ENCODE measurements at regions not wholly inside any gene's neighbourhood (a gene's known extent, or its start where the extent isn't known, plus 50 kb on each side); places are given as distances from the start of the nearest gene placed in this dataset.

DNA sequence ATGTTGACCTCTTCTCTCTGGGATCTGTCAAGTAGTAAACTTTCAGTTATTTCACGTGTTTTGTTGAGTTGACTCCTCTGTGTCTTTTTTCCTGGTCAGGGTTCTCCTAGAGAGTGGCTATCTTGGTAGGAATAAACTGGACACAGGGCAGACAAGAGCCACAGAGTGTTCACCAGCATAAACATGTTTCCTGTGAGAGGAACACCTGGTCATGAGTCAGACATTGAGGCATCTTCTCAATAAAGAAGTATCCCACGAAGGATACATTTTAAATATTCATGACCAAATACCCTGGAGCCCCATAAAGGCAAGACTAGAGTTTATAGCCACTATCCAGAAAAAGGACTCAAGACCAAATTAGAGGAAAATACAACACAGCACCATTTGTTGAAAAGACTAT is 269.7 kb upstream of the ZNF521 start:
- H3K4me3 ChIP-seq (ENCODE audit: low read length): no peak overlapping the region
- no peak for DNase-seq (ENCODE audit: low read depth)
- TF ChIP-seq, protein P1, sequence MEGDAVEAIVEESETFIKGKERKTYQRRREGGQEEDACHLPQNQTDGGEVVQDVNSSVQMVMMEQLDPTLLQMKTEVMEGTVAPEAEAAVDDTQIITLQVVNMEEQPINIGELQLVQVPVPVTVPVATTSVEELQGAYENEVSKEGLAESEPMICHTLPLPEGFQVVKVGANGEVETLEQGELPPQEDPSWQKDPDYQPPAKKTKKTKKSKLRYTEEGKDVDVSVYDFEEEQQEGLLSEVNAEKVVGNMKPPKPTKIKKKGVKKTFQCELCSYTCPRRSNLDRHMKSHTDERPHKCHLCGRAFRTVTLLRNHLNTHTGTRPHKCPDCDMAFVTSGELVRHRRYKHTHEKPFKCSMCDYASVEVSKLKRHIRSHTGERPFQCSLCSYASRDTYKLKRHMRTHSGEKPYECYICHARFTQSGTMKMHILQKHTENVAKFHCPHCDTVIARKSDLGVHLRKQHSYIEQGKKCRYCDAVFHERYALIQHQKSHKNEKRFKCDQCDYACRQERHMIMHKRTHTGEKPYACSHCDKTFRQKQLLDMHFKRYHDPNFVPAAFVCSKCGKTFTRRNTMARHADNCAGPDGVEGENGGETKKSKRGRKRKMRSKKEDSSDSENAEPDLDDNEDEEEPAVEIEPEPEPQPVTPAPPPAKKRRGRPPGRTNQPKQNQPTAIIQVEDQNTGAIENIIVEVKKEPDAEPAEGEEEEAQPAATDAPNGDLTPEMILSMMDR (conservative IDR thresholded peaks at IDR 0.05; ENCODE audit: low read length): no peak

DNA sequence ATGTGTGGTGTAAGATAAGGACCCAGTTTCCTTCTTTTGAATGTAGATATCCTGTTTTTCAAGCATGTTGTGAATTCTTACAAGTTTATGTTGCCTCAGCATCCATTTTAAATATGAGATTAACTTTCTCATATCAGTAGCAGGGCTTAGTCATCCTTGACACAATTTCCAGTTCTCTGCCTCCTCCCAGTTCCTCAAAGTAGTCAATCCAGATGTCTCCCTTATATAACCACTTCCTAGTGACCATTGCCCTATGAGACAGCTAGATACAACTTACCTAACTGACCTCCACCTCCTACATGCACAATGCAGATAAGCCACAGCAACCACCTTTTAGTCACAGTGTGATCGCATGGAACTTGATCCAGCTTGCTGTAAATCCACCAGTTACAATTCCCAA is 269.2 kb upstream of the ZNF521 start:
- TF ChIP-seq, protein P1 (conservative IDR thresholded peaks at IDR 0.05; ENCODE audit: low read length): no peak
- DNase-seq (ENCODE audit: low read depth): no peak
- no peak overlapping the region for H3K4me3 ChIP-seq (ENCODE audit: low read length)

DNA sequence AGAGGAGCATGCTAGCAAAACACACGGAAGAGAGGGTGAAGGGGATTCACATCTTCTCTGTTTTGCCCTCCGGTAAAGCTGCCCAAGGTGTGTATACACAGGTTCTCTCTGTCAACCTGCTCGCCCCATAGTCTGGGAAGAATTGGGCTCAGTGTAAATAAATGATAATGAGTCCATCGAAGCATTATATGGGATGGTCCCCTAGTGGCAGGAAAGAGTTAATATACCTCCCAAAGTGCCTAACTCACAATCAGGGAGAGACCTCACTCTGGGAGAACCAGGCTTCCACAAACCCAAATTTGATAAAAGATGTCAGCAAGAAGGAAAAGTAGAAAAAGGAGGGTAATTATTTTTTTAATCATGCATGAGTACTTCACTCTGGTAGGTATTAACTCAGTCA is 262.2 kb upstream of the ZNF521 start:
- no peak for DNase-seq (ENCODE audit: low read depth)
- H3K4me3 ChIP-seq (ENCODE audit: low read length): no peak overlapping the region
- TF ChIP-seq, protein P1 (conservative IDR thresholded peaks at IDR 0.05; ENCODE audit: low read length): no peak

DNA sequence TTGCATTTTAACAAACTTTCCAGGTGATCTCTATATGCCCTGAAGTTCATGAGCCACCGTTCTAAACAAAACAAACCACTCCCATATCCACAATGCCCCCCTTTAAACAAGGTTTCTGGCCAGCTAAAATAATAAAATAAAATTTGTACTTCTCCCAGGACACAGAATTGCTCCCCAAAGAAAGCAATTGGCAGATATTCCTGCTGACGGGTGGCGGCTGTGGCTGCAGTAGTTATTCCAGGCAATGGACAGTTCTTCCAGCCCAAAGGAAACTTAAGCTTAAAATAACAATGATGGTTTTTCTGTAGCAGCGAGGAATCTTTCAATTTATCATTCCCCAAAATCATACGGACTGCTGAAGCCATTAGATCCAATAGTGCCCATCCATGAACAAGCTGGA is 260.5 kb upstream of the ZNF521 start:
- DNase-seq (ENCODE audit: low read depth): no peak
- H3K4me3 ChIP-seq (ENCODE audit: low read length): no peak overlapping the region
- TF ChIP-seq, protein P1 (conservative IDR thresholded peaks at IDR 0.05; ENCODE audit: low read length): no peak

DNA sequence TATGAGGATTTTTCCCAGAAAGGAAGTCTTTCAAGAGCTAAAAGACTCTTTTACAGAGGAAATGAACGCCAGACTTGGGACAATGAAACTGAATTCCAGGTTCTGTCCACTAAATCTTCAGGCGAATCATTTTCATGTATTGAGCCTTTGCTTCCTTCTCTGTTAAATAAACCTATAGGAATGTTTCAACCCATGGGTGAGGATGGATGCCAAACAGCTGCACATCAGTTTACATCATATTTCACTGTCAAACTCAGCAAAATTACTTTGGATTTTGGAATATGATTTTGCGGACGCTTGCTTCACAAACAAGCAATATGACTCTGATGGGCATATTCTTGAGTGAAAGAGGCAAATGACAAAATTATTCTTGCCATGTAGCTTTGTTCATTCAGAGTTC is 256.1 kb upstream of the ZNF521 start:
- no peak for DNase-seq (ENCODE audit: low read depth)
- no peak overlapping the region for H3K4me3 ChIP-seq (ENCODE audit: low read length)
- TF ChIP-seq, protein P1 (conservative IDR thresholded peaks at IDR 0.05; ENCODE audit: low read length): no peak

DNA sequence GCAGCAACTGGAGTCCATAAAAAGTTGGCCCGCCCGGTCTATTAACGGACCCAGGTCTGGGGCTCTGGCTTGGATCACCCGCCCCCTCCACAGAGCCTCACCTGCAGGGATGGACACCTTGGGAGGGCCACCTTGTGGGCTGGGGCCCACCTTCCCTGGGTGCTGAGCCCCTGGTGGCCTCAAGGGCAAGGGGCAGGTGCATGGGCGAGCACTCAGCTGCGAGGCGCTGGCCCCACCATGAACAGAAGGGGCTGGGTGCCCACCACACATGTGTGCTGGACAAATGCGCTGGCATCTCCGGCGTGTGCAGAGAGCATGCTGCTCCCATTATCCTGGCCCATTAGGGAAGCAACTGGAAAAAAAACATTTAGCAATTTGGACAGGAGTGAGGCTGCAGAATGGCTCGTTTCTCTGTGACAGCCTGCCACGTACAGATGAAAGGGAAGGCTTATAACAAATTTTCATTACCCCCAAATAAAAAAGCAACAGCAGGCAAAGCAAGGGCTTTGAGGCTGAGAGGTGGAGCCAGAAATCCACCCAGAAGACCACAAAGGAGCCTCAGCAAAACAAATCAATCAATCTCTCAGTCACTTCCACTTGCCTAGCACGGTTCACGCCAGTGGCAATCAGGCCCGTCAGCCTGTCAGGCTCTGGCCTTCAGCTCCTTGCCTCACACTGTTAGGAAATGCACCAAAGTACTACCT is 253.1 kb upstream of the ZNF521 start:
- TF ChIP-seq, protein P1 (conservative IDR thresholded peaks at IDR 0.05; ENCODE audit: low read length): no peak
- no peak overlapping the region for H3K4me3 ChIP-seq (ENCODE audit: low read length)
- DNase-seq (ENCODE audit: low read depth): no peak

DNA sequence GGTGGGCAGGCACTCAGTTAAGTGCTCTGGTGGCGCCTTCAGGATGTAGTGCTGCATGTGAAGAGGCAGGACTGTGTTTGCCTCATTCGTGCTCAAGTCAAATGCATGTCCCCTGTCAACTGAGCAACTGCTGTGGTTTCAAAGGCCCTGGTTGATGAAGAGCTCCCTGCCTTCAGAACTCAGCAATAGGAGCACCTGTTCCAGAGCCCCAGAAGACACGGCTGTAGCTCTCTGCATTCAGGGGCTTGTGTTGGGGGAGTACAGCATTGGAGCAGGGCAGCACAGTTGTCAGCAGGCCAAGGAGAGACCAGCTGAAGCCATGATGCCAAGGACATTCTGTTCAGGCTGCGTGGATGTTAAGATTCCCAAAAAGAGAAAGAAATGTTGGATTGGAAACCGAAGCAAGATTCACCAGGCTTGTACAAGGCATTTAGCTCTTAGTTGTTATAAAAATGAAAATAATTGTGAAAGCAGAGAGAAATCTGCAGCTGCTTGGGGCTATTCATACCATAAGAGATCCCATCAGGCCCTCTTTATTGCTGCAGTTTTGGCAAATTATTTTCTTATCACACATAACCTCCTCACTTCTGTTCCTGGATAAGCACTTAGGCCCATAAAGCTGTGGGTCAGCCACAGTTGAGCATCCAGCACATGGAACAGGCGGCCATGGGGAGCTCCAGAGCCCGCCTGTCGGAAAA is 252.4 kb upstream of the ZNF521 start:
- TF ChIP-seq, protein P1 (conservative IDR thresholded peaks at IDR 0.05; ENCODE audit: low read length): no peak
- no peak for DNase-seq (ENCODE audit: low read depth)
- no peak overlapping the region for H3K4me3 ChIP-seq (ENCODE audit: low read length)

Measured in AG10803 (cell line).